ENCODE measurements at regions not wholly inside any gene's neighbourhood (a gene's known extent, or its start where the extent isn't known, plus 50 kb on each side); places are given as distances from the start of the nearest gene placed in this dataset.

- DNase-seq (ENCODE audit: low spot score): no peak
Observed at GRCh38 chr11:130801333-130802122, 114.8 kb downstream of the SNX19 start.

GRCh38 chr11:130802567-130802966 lies 113.7 kb downstream of the SNX19 start:
- no peak for DNase-seq (ENCODE audit: low spot score)

- no peak for DNase-seq (ENCODE audit: low spot score)
Observed at GRCh38 chr11:130804306-130805076, 111.8 kb downstream of the SNX19 start.

GRCh38 chr11:130806746-130807145 lies 109.5 kb downstream of the SNX19 start:
- no peak for DNase-seq (ENCODE audit: low spot score)

DNA sequence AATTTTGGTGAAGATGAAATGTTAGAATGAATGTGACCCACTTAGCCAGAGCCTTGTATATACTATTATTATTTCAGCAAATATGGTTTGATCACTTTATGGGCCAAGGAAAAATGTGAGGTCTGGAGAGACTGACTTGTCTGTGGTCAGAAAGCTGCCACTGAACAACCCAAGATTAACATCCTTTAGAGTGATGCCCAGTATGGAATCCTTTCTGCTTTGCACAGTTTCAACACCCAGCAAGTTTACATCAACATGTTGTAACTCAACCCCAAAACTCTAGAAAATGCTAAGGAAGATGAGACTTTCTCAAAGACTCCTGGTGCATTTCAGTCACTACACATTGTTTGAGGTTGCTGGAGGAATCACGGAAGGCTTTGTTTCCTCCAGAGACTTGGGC lies 107.7 kb downstream of the SNX19 start:
- no peak for DNase-seq (ENCODE audit: low spot score)

- no peak for DNase-seq (ENCODE audit: low spot score)
Observed at GRCh38 chr11:130813196-130813595, 103.1 kb downstream of the SNX19 start.

- no peak for DNase-seq (ENCODE audit: low spot score)
Observed at GRCh38 chr11:130813638-130814037, 102.6 kb downstream of the SNX19 start.

- no peak for DNase-seq (ENCODE audit: low spot score)
Observed at GRCh38 chr11:130814440-130815096, 101.7 kb downstream of the SNX19 start.

DNA sequence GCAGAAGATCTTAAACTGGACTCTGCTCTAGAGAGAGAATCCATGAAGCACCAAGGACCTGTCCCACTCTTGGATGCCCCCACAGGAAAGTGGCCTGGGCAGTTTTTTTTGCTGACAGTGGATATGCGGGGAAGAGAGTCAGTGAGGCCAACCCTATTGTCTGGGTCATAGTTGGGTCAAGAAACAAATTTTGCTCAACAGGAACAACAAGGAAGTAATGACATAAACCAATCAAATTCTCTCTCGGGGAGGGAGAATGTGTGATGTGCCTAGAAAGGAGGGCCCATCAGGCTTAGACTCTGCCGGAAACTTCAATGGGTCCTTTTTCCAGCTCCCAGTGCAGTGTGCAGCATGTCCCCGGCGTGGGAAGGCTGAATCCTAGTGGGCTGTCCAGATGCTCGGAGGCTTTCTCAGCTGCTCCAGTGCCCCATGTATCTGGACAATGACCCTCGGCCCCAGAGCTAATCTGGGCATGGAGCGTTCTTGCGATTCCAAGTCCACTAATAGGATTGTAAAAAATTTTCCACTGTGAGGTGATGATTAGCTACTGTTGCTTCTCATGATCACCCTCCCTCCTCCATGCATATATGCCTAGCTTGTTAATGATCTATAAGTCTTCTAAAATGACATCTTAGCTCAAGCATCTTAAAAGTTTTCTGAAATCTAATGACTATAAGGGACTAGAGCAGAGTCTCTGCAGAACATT lies 101.0 kb downstream of the SNX19 start:
- DNase-seq (ENCODE audit: low spot score): no peak

DNA sequence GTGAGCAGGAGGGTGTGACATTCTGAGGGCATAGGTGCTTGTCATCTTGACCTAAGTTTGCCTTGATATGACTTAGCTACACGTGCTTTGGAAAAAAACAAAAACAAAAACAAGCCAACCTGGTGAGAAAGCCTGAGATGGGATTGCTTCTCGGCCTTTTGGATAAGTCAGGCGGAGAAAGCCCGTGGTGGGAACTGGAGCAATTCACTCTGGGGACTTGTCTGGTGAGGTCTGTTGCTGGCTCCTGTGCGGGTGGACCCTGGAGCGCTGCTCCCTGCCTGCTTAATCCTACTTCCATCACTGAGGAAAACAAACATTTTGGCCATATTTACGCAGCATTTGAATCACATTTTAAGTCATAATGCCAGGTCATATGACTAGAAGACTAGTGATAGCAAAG lies 100.3 kb downstream of the SNX19 start:
- DNase-seq (ENCODE audit: low spot score): no peak

DNA sequence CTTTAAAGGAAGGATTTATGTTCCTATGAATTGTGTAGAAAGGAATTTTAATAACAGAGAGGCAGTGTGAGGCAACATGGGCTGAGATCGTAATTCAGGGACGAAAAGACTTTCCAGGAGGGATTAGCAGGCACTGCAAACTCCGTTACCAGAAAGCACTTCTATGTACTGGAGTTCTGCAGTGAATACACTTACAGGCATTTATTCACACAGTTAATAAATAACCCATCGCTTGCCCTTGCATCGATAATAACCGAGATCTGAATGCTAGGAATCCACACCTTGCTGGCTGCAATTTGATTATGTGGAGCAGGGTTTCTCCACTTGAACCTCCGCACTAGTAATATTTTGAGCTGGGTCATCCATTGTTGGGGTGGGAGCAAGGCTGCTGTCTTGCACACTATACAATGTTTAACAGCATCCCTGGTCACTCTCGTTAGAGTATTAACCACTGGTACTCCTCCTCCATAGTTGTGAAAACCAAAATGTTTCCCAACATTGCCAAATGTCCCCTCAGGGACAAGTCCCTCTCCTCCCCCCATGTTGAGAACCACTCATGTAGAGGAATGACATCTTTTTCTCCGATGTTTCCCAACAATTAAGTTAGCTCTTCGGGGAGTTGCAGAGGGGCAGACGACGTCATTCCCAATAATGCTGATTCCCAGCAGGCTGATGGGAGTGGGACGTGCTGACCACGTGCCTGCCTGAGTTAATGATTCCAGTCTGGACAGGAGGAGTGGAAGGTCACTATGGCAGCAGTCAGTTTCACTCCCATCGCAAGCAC lies 99.5 kb downstream of the SNX19 start:
- DNase-seq (ENCODE audit: low spot score): no peak

- no peak for DNase-seq (ENCODE audit: low spot score)
Observed at GRCh38 chr11:130817330-130817944, 98.8 kb downstream of the SNX19 start.

- no peak for DNase-seq (ENCODE audit: low spot score)
Observed at GRCh38 chr11:130819625-130820024, 96.7 kb downstream of the SNX19 start.
